Stimulated activated CD4-positive, alpha-beta T cell treated with anti-CD3 and anti-CD28 coated beads, TNF-alpha, amount 100 ng/mL, for 4 hours (primary cell): ENCODE measurements at regions not wholly inside any gene's neighbourhood (a gene's known extent, or its start where the extent isn't known, plus 50 kb on each side); places are given as distances from the start of the nearest gene placed in this dataset.
"Not testable (repeated sequence)": the region's sequence is repeated elsewhere in the genome, so short reads cannot be mapped to it uniquely, and the experiment has no call there.

ENCODE experiments used
- DNase-seq, 3 experiments: peaks; one replicate each; pipeline ENCODE4 v3.0.0-alpha.2; 2020; ENCODE audit warnings: low read depth in 3 of 3

DNA sequence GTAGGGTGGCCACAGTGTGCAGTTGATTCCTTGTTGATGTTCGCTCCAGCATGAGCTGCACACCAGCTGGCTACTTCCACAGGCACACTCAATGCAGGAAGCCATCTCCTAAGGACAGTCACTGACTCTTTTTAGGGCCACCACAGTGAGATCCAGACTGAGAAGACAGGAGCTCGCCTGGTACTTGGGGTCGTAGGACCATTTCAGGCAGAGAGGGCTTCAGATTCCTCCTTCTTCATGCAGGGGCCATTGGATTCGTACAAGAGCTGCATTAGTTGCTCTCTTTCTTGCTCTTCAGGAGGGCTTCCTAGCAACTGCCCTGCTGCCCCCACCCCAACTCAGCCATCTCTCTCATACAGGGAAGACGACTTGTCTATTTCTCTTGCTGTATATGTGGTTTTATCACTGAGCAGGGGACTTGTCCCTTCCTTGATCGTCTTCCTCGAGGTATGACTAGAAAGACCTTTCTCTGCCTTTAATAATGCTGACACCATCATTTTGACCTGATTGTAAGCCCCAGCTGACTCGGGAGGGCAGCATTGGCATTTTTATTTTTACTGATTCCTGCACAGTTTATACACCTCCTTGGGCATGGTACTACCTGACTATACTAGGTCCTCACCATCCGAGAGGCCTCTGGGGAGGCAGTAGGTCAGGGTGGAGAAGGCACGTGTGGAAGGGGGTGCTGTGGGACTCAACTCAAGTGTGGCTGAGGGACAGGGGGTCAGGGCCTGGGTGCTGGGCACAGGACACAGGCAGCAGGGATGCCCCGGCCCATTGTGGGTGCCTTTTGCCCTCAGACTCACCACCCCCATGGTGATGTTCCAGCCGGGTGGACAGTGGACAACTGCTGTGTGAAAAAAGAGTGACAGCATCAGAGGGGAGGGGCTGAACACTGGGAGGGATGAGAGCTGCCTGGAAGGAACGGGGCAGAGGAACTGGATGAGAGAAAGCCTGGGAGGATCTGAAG lies 136.7 kb upstream of the ZNF746 start:
- no peak for DNase-seq

DNA sequence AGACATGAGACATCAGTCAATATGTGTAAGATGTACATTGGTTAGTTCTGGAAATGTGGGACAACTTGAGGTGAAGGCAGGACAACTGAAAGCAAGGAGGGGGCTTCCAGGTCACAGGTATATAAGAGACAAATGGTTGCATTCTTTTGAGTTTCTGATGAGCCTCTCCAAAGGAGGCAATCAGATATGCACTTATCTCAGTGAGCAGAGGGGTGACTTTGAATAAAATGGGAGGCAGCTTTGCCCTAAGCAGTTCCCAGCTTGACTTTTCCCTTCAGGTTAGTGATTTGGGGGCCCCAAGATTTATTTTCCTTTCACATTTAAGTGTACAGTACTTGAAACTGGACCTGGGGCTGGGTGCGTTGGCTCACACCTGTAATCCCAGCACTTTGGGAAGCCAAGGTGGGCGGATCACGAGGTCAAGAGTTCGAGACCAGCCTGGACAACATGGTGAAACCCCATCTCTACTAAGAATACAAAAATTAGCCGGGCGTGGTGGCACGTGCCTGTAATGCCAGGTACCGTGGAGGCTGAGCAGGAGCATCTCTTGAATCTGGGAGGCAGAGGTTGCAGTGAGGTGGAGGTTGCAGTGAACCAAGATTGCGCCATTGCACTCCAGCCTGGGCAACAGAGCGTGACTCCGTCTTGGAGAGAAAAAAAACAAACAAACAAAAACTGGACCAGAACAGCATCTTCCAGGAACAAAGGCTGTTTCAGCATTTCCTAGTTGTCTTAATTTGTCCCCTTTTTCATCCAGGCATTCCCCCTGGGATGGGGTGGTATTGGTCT lies 130.9 kb upstream of the ZNF746 start:
- DNase-seq, result not testable (repeated sequence)

DNA sequence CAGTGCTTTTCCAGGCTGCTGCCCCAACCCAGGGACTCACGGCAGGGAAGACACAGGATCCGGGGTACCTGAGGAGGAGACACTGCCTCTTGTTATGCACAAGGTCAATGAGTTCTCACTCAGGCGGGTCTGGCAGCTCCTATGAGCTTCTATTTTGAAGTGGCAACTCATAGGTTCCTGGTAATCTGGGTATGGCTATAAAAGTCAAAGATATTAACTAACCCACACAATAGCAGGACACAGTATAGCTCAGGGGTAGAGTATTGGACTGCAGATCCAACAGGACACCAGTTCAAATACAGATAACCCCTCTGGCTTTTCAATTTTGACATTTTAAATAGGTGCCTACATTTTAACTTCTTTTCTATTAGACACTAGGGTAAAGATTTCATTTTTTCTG lies 130.3 kb upstream of the ZNF746 start:
- no peak for DNase-seq

DNA sequence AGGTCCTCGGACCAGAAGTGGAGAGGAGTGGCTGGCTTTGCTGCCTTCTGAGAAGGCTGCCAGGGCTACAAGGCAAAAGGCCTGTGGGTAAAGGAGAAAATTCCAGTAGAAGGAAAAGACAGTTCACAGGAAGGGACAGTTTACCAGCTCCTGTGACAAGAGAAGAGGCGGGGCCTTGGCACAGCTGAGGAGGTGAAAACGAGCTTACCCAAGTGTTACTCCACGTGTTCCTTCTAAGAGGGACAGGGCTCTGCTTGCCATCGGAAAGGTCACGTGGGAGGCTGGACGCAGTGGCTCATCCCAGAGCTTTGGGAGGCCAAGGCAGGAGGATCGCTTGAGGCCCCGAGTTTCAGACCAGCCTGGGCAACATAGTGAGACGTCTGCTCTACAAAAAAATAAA lies 129.4 kb upstream of the ZNF746 start:
- no peak for DNase-seq

DNA sequence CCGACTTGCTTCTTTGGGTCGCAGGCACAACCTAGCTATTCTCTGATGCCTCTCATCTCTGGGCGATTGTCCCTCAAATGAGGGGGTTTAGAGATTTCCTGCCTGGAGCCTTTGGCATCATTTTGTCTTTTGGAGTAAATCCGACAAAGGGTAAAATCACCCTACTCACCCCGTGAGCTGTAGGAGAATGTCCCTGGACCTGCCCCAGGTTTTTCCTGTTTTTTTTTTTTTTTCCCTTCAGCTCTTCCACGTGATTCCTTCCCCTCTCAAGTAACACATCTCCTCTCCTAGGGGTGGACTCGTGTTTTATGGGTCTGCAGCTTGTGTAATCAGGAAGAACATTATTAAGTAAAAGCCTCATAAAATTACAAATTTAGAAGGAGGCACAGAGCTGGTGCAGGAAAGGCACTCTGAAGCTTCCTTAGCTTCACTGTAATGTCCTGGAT lies 128.4 kb upstream of the ZNF746 start:
- DNase-seq, result no peak

DNA sequence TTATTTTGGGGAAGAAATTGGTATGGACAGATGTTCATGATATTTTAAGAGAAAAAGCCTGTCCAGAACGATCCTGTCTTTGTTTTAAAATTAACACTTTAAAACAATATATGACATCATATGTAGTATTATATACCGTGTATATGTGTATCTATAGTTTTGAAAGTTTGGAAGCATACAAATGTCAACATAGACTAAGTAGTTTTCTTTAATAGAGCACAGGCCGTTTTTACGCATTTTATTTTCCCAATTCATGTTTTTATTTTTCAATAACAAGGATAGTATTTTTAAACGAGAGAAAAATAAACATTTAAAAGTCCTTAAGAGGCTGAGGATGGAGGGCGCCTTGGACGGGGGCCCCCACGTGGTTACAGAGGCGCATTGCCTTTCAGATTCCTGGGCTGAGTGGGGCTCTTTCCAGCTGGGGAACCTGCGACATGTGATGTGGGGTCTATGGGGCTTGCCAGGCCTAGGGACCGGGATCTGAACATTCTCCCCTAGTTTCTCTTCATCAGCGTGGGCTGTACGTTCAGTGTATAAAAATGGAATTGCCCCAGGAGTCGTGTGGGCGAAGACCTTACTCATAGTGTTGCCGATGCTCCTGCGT lies 127.8 kb upstream of the ZNF746 start:
- peak in 2 of 3 experiments; percentile 25 to 26 for DNase-seq

DNA sequence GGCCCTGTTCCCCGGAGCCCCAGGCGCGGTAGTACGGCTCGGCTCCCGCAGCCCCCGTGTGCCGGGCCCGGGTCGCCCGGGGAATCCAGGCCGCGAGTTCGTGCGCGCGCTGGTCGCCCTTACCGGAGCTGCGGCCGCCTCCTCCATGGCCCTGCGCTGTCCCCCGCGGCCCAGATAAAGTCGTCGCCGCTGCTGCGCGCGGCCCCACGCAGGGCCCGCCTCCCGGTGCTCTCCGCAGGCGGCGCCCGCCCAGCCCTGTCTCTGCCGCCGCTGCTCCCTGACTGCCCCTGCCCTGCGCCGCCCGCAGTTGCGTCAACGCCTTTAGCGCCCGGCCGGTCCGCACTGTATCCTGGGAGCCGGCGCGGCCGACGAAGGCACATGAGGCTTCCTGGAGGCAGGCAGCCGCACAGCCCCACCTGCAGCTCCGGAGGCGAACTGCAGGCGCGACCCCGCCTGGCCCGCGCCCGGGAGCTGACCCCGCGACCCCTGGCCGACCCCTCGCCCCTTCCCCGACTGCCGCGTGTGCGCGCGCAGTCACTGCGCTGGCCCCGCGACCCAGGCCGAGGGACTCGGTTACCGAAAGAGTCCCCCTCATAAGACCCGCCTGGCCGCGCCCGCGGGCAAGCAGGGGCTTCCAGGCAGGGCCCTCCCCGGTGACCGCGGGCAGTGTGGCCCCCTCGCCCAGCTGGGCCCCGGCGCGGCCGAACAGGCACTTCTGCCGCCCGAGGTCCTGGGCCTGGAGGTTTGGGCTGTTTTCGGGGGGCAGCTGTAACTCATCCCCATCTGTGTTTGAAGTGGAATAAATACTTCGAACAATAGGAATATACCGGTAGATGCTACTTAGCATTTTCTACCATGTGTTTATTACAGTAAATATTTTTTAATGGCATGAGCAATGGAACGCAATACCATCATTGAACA lies 127.1 kb upstream of the ZNF746 start:
- peak; percentile 80 to 86 (median 81) for DNase-seq

DNA sequence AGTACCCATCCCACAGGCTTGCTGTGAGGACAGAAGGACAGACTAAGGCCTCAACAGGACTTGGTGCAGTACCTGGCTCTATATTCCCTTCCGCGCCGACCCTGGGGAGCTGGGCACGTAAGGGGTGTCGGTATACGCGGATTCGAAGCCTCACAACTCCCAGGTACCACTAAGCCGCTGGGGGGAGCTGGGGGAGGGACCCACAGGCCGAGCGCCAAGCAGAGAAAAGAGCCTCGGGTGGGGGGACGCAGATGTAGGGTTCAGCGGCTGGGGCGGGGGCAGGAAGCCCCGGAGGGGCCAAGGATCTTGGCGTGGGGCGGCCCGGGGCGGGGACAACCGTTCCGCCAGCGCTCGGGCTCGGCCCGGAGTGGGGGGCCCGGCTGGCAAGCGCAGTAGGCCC lies 126.4 kb upstream of the ZNF746 start:
- DNase-seq, result peak; percentile 21 to 32 (median 23)

DNA sequence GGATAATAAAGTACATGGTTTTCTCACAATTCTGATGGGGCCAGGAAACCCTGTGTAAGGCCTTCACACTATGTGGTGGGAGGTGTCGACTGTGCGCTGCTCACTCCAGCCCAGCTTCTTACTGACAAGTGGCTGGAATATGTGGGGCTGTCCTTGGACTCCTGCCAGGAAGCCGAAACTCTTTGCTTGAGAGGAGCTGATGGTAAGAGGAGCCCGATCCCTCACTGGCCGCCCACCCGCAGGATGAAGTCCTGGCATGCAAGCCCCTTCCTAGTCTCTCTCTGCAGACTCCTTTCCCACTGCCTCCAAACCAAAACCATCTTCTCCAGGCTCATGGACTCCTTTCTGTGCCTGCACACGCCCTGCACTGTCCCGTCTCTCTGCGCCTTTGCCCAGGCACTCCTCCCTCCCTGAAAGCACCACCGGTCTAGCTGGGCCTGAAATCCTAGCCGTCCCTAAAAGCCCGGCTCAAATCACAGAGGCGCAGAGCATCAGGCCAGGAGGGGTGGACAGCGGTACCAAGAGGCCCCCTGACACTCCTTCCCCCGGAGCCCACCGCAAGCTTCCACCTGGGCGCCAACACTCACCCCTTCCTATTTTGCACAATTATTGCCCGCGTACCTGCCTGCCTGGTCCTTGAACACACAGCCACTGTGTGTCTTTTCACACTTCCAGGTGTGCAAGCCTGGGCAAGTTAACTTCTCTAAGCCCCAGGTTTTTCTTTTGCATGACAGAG lies 125.8 kb upstream of the ZNF746 start:
- not testable (repeated sequence) for DNase-seq

DNA sequence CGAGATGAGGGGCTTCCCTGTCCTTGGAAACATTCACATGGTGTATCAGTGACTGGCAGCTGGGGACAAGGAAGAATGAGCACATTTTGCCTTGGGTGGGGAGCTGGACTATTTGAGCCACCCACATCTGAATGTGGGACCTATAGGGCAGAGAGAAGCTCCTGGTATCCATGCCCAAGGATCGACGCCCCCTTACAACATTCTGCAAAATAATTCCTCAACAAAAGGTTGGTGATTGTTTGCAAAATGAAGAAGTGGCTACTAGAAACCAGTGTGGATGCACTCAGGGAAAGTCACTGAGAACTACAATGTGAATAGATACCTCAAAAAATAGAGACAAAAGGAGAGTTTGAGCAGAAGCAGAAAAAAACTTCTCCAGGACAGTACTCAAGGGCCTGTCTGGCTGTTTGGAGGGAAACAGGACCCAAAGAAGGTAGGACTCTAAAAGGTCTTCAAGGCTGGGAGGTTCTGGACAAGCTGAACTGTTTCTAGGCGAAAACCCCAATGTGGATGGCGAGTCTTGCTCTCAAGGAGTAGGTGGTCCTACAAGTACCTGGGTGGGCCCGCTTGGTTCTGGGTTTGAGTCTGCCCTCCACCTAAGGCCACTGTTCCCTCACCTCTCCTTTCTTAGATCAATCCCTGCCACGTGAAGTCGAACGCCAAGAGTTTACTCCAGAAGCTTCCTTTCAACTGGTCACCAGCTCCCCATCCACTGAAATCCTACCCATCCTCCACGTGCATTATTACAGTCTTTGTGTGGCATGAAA lies 125.0 kb upstream of the ZNF746 start:
- DNase-seq, result no peak

DNA sequence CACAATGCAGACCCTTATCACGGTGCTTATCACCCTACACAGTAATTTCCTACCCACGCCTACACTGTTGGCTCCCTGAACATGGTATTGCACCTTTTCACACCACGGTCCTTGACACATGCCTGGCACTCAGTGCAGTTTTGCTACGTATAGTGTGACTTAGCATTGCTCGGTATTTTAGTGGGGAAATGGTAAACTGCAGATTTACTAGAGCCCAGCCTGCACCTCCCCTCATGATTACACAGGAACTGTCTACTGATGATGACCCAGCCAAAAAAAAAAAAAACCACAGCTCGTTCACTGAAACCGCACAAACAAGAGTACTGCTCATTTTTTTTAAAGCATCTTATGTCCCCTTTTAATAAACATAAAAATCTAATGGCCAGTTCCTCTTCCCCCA lies 124.2 kb upstream of the ZNF746 start:
- DNase-seq, result no peak

DNA sequence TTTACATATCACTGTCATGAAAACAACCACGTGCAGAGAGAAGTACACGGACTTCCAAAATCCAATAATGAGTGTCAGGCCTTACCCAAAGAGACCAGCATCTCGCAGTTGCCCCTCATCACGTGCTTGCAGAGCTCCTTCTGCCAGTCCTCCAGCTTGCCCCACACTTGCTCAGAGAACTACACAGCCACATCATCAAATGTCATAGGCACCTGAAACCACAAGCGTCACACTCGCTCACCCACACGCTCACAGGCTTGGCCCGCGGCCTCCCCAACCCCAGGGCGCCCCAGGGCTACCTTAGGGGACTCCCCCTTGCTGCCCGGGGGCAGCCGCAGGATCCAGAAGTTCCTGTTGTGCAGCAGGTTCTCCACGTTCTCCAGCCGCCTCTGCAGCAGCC lies 123.4 kb upstream of the ZNF746 start:
- DNase-seq, result no peak

DNA sequence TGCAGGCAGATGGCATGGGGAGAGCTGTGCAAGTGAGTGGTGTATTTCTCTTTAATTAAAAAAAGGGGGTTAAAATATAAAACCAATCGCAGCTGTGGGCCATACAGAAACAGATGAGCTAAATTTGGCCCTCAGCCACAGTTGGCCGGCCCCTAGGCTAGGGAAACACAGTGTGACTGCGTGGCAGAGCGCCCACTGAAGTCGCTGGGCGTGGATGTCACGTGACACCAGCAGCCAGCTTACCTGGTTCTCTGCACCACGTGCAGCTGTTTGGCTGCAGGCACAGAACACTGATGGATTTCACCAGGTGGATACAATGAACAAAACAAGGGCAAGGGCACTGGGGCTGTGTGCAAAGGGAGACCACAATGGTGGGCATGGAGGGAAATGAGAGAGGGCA lies 119.3 kb upstream of the ZNF746 start:
- DNase-seq, result no peak

DNA sequence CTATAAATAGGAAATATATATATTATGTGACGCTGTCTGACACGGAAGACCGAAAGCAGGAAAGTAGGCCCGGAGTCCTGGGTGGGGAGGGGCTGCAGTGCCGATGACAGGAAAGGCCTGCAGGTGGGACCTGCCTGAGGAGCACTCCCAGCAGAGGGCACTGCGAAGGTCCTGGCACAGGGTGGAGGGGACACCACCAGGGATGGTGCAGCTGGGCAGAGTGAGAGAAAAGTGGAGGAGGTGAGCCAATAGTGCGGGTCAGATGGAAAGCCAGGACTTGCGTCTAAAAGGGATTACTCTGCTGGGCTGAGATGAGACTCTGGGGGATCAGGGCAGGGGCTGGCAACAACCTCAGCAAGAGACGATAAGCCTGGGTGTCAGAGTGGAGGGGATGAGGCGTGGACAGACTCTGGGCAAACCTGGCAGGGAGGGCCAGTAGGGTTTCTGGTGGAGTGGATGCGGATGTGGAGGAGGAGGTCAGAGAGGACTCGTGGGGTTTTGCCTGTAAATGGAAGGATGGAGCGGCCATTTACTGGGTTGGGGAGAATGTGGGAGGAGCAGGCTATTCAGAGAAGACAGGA lies 118.2 kb upstream of the ZNF746 start:
- DNase-seq, result no peak

DNA sequence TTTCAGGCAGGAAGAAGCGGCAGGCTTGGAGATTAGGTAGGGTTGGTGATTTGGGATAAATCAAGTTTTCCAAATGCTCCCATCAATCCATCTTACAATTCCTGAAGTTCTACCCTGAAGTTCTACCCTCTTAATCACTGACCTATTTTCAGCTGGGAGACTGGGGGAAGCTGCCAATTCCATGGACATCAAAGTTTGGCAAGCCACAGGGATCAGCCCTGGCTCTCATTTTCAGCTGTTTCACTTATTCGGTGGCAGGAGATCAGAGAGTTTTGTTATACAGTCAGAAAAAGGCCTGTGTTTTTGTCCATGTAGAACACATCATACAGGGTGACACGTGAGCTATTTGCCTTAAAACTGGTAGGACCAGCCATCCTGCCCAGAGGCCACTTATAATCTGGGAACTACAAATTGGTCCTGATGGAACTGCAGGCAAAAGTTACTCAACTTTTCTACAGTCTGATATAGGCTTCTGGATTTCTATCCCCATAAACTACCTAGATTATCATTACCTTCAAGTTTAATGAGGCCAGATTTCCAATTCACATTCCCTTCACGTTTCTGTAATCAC lies 112.9 kb upstream of the ZNF746 start:
- no peak for DNase-seq

DNA sequence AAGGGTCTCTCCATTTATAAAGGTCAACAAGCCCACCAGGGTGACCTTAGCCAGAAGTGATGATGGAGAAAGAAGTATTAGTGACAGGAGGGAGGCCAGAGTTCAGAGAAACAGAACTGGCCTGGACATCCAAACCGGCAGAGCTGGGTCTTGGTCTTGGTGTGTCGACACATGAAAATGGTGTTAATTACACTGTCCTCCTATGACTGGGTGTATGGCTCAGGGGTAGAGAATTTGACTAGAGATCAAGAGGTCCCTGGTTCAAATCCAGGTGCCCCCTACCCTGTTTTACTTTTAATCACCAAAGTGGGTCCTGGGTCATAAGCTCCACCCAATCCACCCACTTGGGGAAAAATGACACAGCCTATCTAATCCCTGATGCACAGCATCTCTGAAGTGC lies 110.6 kb upstream of the ZNF746 start:
- no peak for DNase-seq

DNA sequence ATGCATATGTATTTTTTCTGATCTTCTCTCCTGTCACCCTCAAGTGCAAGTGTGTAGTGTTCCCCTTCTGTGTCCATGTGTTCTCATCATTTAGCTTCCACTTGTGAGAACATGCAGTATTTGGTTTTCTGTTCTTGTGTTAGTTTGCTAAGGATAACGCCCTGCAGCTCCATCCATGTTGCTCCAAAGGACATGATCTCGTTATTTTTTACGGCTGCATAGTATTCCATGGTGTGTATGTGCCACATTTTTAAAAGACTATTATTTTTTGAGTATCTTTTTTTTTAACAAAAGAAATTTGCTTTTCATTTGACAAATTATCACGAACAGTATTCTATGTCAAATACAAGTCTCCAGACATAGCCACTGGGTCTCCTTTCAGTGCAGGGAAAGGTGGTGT lies 110.1 kb upstream of the ZNF746 start:
- no peak for DNase-seq

DNA sequence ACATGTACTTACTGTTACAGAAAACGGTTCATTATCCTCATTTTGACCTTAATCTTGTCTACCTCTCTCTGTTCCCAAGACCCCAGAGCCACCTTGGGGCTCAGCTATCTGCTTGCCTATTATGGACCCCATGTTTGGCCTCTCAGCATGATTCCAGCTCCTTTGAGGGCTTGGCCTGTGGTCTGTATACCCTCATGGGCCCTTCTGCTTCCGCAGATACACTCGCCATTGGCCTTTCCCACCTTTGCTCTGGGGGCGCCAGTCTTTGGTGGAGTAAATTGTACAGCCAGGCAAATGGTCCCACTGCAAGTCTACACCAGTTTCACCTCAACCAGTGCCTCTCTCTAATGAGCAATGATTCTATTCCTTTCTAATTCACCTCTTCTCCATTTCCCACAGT lies 109.2 kb upstream of the ZNF746 start:
- DNase-seq, result no peak

DNA sequence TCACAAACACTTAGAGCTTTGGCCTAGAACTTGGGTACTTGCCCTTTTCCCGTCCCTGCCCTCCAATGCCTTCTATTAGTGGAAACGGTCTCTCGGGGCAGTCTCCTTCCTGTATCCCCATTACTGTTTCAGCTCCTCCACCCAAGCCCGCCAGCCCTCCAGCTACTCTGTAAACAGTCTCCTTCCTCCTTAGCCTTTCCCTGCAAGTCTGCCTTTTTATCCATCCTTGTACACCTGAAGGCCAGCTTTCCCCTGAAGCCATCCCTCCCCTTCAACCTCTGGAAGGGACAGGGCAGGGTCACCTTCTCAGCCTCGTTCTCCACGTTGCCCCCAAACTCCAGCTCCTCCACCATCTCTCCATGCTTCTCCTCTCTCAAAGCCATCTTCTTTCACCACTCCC lies 108.1 kb upstream of the ZNF746 start:
- no peak for DNase-seq
